SIG-M5 treated with dmso at 0.1 percent for 504 hours (cell line): ENCODE measurements at regions not wholly inside any gene's neighbourhood (a gene's known extent, or its start where the extent isn't known, plus 50 kb on each side); places are given as distances from the start of the nearest gene placed in this dataset.
"Not testable (repeated sequence)": the region's sequence is repeated elsewhere in the genome, so short reads cannot be mapped to it uniquely, and the experiment has no call there.

Source experiments
- DNase-seq: peaks from one replicate; lab custom pipeline; 2025; ENCODE audit not compliant: unreplicated experiment; lab: John Stamatoyannopoulos, UW

DNA sequence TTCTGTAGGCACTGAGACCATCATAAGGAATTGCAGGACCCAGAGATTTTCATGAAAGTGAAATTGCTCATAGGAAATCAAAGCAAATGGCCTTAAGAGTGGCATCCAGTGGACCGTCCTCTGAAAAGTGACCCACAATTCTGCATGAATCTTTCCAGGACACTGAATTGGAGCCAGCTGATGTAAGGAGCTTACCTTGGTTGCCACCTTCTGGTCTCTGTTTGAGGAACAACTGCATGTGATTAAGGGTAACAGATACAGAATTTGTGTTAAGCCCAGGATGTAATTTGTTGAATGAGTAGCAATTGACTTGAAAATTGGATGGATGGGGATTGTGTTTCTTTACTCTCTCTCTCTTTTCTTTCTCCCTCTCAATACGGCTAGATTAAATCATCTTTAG lies 49.9 kb upstream of the GAS1 start:
- DNase-seq = no peak

GRCh38 chr9:86997951-86998350 lies 50.6 kb upstream of the GAS1 start:
- DNase-seq = no peak

DNA sequence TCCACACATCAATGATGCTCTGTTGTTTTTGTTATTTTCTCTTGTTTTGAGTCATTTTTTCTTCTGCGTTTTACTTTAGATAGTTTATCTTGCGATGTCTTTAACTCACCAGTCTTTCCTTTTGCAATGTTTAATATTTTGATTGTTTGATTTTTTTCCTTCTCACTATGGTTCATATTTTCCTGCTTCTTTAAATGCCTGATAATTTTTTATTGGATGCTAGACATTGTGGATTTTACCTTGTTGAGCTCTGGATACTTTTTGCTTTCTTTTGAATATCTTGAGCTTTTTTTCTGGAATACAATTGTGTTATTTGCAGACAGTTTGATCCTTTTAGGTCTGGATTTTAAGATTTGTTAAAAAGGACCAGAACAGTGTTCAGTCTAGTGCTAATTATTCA lies 55.2 kb upstream of the GAS1 start:
- DNase-seq = no peak

- no peak for DNase-seq
These were observed 56.7 kb upstream of the GAS1 start for GRCh38 chr9:87004016-87004415.

GRCh38 chr9:87006956-87007355 lies 59.6 kb upstream of the GAS1 start:
- DNase-seq = no peak

DNA sequence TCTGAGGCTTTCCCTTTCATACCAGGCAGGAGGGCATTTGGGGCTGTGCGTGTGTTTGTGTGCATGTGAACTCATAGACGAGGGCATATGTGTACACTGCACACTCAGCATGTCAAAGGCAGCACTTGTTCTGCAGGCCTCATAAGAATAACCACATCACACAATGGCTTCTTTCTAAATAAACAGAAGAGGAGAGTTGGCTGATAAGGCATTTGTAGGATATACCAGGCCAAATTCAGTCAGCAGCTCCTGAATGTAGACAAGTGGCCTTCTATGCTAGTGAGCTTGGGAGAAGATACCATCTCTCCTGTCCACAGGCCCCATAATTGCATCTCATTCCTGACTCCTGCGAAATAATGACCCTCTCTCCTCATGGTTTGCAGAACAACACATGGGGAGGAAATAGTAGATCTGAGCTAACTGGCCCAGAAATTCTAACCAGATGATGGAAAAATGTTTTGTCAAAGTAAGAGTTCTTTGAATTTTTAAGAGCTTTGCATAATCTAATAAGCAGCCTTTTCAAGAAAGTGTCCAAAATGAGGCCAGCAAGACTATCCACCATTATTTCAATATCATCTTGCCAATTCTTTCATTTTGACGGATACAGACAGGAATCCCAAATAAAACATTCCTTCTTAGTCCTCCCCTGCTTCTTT lies 60.5 kb upstream of the GAS1 start:
- DNase-seq = no peak

- DNase-seq = no peak
These were observed 61.4 kb upstream of the GAS1 start for GRCh38 chr9:87008667-87009066.

- DNase-seq = no peak
These were observed 63.3 kb upstream of the GAS1 start for GRCh38 chr9:87010626-87011025.

DNA sequence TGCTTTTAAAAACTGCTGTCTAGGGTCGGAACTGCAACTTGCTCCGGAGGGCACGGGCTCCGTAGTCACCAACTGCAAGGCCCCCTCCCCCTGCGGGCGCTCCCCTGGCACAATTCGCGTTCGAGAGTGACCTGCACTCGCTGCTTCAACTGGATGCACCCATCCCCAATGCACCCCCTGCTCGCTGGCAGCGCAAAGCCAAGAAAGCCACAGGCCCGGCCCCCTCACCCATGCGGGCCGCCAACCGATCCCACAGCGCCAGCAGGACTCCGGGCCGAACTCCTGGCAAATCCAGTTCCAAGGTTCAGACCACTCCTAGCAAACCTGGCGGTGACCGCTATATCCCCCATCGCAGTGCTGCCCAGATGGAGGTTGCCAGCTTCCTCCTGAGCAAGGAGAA lies 64.2 kb upstream of the GAS1 start:
- DNase-seq = no peak

DNA sequence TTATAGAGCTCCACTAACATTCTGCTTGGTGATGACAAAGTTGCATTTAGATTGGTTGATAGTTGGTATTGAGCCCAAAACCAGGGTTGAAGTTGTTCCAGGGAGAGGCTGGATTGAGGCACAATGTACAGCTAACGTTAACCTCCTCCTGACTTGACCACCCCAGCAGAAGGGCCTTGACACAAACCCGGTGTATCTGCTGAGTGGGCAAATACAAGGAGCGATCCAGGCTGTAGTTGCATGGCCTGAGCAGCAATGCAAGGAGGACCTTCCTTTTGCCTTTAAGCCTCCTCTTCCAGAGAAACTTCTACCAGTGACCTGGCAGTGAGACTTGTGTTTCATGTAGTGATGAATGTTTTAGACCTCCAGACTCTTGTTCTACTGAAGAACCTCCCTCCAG lies 66.2 kb upstream of the GAS1 start:
- DNase-seq = no peak

DNA sequence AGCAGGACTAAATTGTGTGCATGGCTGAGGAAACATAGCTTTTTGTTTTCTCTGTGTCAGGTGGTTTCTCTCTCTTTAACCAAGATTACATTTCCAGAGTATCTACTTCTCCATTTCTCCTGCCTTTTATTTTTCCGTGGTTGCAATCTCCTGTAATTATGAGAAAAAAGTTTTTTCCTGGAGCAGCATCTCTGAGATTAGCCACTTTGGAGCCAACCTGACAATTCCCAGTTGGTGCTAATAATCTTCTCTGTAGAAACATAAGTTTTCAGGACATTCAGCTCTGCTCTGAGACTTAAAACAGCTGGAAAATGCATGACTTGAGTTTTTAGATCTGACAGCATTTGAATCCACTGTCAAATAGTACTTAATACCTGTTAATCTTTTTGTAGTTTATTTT lies 67.1 kb upstream of the GAS1 start:
- DNase-seq = no peak

- DNase-seq = no peak
These were observed 69.4 kb upstream of the GAS1 start for GRCh38 chr9:87016681-87017080.

GRCh38 chr9:87020169-87020950 lies 73.1 kb upstream of the GAS1 start:
- no peak for DNase-seq

GRCh38 chr9:87022178-87022577 lies 74.9 kb upstream of the GAS1 start:
- DNase-seq = no peak

DNA sequence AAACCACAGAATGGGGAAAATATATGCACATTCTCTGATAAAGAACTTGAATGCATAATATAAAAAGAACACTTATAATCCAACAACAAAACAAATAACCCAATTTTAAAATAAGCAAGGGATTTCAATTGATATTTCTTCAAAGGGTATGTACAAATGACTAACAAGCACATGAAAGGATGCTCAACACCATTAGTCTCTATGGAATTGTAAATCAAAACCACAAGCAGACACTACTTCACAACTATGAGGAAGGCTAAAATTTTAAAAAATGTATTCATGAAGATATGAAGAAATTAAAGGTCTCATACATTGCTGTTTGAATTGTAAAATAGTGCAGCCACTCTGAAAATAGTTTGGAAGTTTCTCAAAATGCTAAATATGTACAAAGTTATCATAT lies 78.9 kb upstream of the GAS1 start:
- no peak for DNase-seq

DNA sequence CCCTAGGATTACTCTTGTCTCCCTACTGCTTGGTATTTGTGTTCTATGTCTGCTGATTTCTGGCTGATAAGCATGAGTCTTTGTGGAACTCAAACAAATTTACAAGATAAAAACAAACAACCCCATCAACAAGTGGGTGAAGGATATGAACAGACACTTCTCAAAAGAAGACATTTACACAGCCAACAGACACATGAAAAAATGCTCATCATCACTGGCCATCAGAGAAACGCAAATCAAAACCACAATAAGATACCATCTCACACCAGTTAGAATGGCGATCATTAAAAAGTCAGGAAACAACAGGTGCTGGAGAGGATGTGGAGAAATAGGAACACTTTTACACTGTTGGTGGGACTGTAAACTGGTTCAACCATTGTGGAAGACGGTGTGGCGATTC lies 81.5 kb upstream of the GAS1 start:
- not testable (repeated sequence) for DNase-seq

GRCh38 chr9:87029905-87030304 lies 82.6 kb upstream of the GAS1 start:
- peak; percentile 13 for DNase-seq

DNA sequence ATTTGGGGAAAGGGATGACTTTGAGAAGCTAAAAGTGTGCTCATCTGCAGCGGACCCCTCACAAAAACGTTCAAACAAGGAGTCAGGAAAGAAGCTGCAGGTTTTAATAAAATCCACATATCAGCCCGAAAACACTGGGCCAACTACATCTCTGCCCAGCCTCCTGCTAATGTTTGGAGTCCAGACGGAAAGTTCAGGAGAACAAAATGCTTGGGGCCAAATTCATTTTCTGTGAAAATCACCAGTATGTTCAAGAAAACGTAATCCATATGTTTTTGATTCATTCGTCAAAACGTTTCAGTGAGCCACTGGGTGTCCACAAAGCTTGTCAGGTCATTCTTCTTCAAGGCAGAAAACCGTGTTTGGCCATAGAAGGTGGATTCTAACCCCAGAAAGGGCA lies 87.5 kb upstream of the GAS1 start:
- no peak for DNase-seq

GRCh38 chr9:87035879-87036278 lies 88.6 kb upstream of the GAS1 start:
- no peak for DNase-seq

GRCh38 chr9:87036506-87036905 lies 89.2 kb upstream of the GAS1 start:
- no peak for DNase-seq

GRCh38 chr9:87039809-87040392 lies 92.6 kb upstream of the GAS1 start:
- DNase-seq = no peak

DNA sequence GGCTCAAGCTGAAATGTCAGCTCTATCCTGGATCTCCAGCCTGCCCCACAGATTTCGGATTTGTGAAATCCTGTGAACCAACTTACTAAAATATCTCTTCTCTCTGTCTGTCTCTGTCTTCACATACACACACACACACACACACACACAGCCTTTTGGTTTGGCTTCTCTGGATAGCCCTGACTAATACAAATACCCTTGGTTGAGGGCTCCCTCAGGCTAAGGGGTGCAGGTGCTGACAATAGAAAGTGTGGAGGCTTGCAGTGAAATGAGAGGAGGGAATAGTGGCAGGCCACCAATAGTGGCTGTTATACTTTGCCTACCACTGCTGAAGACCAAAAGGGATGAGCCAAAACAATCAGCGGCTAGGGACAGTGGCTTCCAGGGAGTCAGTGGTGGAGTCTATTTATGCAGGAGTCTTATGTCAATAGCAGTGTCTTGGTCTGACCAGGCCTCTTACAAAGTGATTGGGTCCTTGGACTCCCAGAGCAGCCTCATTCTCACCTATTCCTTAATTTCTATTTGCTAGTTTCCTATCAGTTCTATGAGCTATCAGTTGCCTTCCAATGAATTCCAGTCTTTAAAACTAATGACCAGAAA lies 93.2 kb upstream of the GAS1 start:
- no peak for DNase-seq
